GM18505 (cell line): ENCODE measurements at regions not wholly inside any gene's neighbourhood (a gene's known extent, or its start where the extent isn't known, plus 50 kb on each side); places are given as distances from the start of the nearest gene placed in this dataset.

ENCODE experiments used
- ATAC-seq: cut with Tn5 transposase; IDR thresholded peaks from one replicate; pipeline ENCODE4 v1.9.1; 2021; ENCODE audit not compliant: unreplicated experiment
- POLR2A ChIP-seq: IDR thresholded peaks from 4 replicates; pipeline ENCODE4 v1.6.1; 2011; ENCODE audit warnings: borderline replicate concordance; ENCODE audit not compliant: insufficient read depth, insufficient read length; ENCODE audit errors: extremely low read depth

GRCh38 chr4:60544981-60545380, 655.1 kb upstream of the ADGRL3 start:
- no peak for TF ChIP-seq POLR2A
- no peak for ATAC-seq

GRCh38 chr4:60562334-60562733, 637.8 kb upstream of the ADGRL3 start:
- no peak for TF ChIP-seq POLR2A
- no peak for ATAC-seq

- no peak for TF ChIP-seq POLR2A
- ATAC-seq, result no peak
These were observed 634.6 kb upstream of the ADGRL3 start for GRCh38 chr4:60565558-60565957.

GRCh38 chr4:60575336-60575735, 624.8 kb upstream of the ADGRL3 start:
- no peak for ATAC-seq
- no peak for TF ChIP-seq POLR2A

- ATAC-seq, result no peak
These were observed 620.8 kb upstream of the ADGRL3 start for GRCh38 chr4:60579335-60579734.

GRCh38 chr4:60581919-60582536, 618.1 kb upstream of the ADGRL3 start:
- TF ChIP-seq POLR2A, result no peak
- ATAC-seq, result no peak

More at GRCh38 chr4:60579335-60579734, 620.8 kb upstream of the ADGRL3 start:
- no peak for TF ChIP-seq POLR2A

- TF ChIP-seq POLR2A, result no peak
- no peak for ATAC-seq
These were observed 611.6 kb upstream of the ADGRL3 start for GRCh38 chr4:60588556-60588955.

- ATAC-seq, result no peak
These were observed 610.7 kb upstream of the ADGRL3 start for GRCh38 chr4:60589425-60589824.

GRCh38 chr4:60590116-60590515, 610.0 kb upstream of the ADGRL3 start:
- ATAC-seq, result no peak
- TF ChIP-seq POLR2A, result no peak

More at GRCh38 chr4:60589425-60589824, 610.7 kb upstream of the ADGRL3 start:
- no peak for TF ChIP-seq POLR2A

GRCh38 chr4:60605646-60606354, 594.3 kb upstream of the ADGRL3 start:
- no peak for ATAC-seq
- TF ChIP-seq POLR2A, result no peak

- no peak for TF ChIP-seq POLR2A
- no peak for ATAC-seq
These were observed 588.2 kb upstream of the ADGRL3 start for GRCh38 chr4:60611762-60612496.

- ATAC-seq, result no peak
- no peak for TF ChIP-seq POLR2A
These were observed 582.4 kb upstream of the ADGRL3 start for GRCh38 chr4:60617731-60618130.

- ATAC-seq, result no peak
These were observed 580.4 kb upstream of the ADGRL3 start for GRCh38 chr4:60619531-60620305.

More at GRCh38 chr4:60619531-60620305, 580.4 kb upstream of the ADGRL3 start:
- no peak for TF ChIP-seq POLR2A
